ENCODE measurements at regions not wholly inside any gene's neighbourhood (a gene's known extent, or its start where the extent isn't known, plus 50 kb on each side); places are given as distances from the start of the nearest gene placed in this dataset.

DNA sequence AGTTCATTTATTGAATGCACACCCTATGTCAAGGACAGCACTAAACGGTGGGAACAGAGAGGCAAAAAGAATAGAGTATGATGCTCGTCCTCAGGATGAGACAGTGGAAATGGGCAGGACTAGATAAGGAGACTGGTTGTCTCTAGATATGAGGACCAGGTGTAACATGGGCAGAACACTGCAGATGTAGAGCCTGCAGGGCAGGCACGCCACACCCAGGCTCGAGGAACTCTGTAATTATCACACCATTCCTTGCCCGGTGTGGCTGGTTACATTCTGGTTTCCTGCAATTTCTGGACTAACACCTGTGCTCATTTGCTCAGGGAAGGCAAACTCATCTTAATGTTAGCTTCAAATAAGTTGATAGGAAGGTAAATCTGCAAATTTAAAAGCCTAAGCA, 334.4 kb downstream of the DHX15 start:
- Mint-ChIP-seq H3K27ac (ENCODE audit: unreplicated experiment) (no peak overlapping the region), H3K4me3 (ENCODE audit: unreplicated experiment) (no peak overlapping the region), H3K9me3 (ENCODE audit: unreplicated experiment) (no peaks in the 10 kb centered on the region), H3K4me1 (ENCODE audit: unreplicated experiment) (peaks cover 28% of the 10 kb centered on the region), H3K27me3 (ENCODE audit: unreplicated experiment) (peaks cover 7% of the 10 kb centered on the region), H3K36me3 (ENCODE audit: unreplicated experiment) (no peaks in the 10 kb centered on the region)
- no peak for DNase-seq (ENCODE audit: extremely low spot score, unreplicated experiment)
- TF ChIP-seq, protein P1, sequence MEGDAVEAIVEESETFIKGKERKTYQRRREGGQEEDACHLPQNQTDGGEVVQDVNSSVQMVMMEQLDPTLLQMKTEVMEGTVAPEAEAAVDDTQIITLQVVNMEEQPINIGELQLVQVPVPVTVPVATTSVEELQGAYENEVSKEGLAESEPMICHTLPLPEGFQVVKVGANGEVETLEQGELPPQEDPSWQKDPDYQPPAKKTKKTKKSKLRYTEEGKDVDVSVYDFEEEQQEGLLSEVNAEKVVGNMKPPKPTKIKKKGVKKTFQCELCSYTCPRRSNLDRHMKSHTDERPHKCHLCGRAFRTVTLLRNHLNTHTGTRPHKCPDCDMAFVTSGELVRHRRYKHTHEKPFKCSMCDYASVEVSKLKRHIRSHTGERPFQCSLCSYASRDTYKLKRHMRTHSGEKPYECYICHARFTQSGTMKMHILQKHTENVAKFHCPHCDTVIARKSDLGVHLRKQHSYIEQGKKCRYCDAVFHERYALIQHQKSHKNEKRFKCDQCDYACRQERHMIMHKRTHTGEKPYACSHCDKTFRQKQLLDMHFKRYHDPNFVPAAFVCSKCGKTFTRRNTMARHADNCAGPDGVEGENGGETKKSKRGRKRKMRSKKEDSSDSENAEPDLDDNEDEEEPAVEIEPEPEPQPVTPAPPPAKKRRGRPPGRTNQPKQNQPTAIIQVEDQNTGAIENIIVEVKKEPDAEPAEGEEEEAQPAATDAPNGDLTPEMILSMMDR (IDR thresholded peaks at IDR 0.05), result no peak

DNA sequence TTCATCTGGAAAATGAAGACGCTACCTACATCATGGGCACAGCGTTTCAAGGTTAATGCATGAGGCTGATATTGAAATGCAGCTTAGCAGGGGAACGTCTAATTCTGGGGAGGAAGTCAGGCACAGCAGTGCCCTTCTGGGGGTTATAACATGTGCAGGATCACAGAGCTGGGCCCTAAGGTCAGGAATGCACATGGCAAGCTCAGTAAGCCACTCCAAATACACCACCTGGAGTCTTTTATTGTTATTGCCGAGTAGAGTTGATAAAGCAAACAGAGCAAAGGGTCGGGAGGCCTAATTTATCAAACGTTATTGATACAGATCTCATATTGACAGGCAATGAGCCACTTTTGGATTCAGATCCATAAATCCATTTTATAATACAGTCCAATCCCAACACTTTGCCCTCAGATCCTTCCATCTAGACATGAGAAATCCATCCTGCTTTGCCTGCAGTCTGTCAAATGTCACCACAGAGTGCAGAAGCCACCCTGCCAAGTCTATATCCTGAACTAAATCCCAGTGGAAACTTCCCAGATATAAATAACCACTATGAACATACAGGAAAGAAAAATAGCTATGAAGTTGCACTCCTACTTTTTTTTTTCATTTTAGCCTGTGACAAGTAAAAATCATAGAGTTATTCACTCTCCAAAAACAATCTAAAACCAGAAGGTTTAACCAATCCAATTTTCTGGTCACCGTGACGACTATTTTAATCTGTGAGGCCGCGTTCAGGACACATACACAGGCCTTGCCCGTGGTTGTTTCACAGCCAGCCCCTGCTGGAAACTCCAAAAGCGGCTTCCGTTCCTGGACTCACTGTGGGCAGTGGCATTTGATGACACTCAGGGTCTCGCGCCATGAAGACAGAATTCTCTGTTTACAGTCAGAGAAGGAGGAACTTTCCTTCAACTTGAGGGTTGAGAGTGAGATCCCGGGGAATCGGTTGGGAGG, 335.4 kb downstream of the DHX15 start:
- Mint-ChIP-seq H3K27ac (ENCODE audit: unreplicated experiment) (peak overlapping the region; percentile 62), H3K27me3 (ENCODE audit: unreplicated experiment) (peaks cover 4% of the 10 kb centered on the region), H3K4me3 (ENCODE audit: unreplicated experiment) (no peak overlapping the region), H3K36me3 (ENCODE audit: unreplicated experiment) (no peaks in the 10 kb centered on the region), H3K4me1 (ENCODE audit: unreplicated experiment) (peaks cover 37% of the 10 kb centered on the region), H3K9me3 (ENCODE audit: unreplicated experiment) (no peaks in the 10 kb centered on the region)
- no peak for DNase-seq (ENCODE audit: extremely low spot score, unreplicated experiment)
- TF ChIP-seq, protein P1 (IDR thresholded peaks at IDR 0.05), result no peak

DNA sequence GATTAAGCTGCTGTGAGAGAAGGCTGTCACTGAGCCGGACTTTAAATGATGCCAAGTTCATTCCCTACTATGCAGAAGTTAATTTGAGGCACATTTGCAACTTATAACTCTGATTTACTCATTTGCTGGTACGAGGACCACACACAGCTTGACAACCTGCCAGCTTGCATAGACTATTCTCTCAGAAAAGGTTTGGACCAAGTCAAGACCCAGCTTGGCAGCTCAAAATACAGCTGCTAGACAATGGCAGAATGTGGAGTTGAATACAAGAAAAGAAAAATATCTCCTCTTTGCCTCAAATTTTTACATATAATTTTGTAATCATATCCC, 338.9 kb downstream of the DHX15 start:
- no peak for DNase-seq (ENCODE audit: extremely low spot score, unreplicated experiment)
- H3K27me3 Mint-ChIP-seq (ENCODE audit: unreplicated experiment), result peaks cover 7% of the 10 kb centered on the region
- H3K36me3 Mint-ChIP-seq (ENCODE audit: unreplicated experiment), result no peaks in the 10 kb centered on the region
- H3K9me3 Mint-ChIP-seq (ENCODE audit: unreplicated experiment), result no peaks in the 10 kb centered on the region
- H3K4me3 Mint-ChIP-seq (ENCODE audit: unreplicated experiment), result no peak overlapping the region
- H3K4me1 Mint-ChIP-seq (ENCODE audit: unreplicated experiment), result peaks cover 48% of the 10 kb centered on the region
- TF ChIP-seq, protein P1 (IDR thresholded peaks at IDR 0.05), result no peak
- H3K27ac Mint-ChIP-seq (ENCODE audit: unreplicated experiment), result no peak overlapping the region

GRCh38 chr4:24244663-24245490, 339.5 kb downstream of the DHX15 start:
- no peak overlapping the region for H3K4me3 Mint-ChIP-seq (ENCODE audit: unreplicated experiment)
- H3K27me3 Mint-ChIP-seq (ENCODE audit: unreplicated experiment), result peaks cover 5% of the 10 kb centered on the region
- H3K9me3 Mint-ChIP-seq (ENCODE audit: unreplicated experiment), result no peaks in the 10 kb centered on the region
- TF ChIP-seq, protein P1 (IDR thresholded peaks at IDR 0.05), result no peak
- peaks cover 48% of the 10 kb centered on the region for H3K4me1 Mint-ChIP-seq (ENCODE audit: unreplicated experiment)
- no peak overlapping the region for H3K27ac Mint-ChIP-seq (ENCODE audit: unreplicated experiment)
- no peak for DNase-seq (ENCODE audit: extremely low spot score, unreplicated experiment)
- no peaks in the 10 kb centered on the region for H3K36me3 Mint-ChIP-seq (ENCODE audit: unreplicated experiment)

GRCh38 chr4:24243641-24244040, 340.7 kb downstream of the DHX15 start:
- H3K4me3 Mint-ChIP-seq (ENCODE audit: unreplicated experiment), result no peak overlapping the region
- peaks cover 38% of the 10 kb centered on the region for H3K4me1 Mint-ChIP-seq (ENCODE audit: unreplicated experiment)
- TF ChIP-seq, protein P1 (IDR thresholded peaks at IDR 0.05), result no peak
- peaks cover 14% of the 10 kb centered on the region for H3K27me3 Mint-ChIP-seq (ENCODE audit: unreplicated experiment)
- H3K36me3 Mint-ChIP-seq (ENCODE audit: unreplicated experiment), result no peaks in the 10 kb centered on the region
- no peak for DNase-seq (ENCODE audit: extremely low spot score, unreplicated experiment)
- no peak overlapping the region for H3K27ac Mint-ChIP-seq (ENCODE audit: unreplicated experiment)
- no peaks in the 10 kb centered on the region for H3K9me3 Mint-ChIP-seq (ENCODE audit: unreplicated experiment)

All from osteocyte (in vitro differentiated cells).